ENCODE measurements at regions not wholly inside any gene's neighbourhood (a gene's known extent, or its start where the extent isn't known, plus 50 kb on each side); places are given as distances from the start of the nearest gene placed in this dataset.
"Not testable (repeated sequence)": the region's sequence is repeated elsewhere in the genome, so short reads cannot be mapped to it uniquely, and the experiment has no call there.

DNA sequence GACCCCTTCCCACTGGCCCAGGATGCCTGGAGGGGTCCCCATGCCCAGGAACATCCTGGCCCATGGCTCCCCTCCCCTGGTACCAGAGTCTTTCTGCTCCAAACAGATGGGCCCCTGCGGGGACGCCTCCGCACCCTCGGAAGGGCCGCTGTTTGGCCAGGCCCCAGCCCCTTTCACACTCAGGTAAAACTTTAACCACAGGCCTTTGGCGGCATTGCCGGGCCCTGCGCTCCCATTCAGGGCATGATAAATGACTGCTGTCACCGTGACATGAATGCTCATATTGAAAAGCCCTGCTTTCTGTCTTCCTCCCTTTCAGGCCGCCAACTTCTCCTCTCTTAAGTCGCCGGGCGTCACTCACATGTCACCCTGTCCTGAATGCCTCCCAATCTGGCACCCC is 141.5 kb upstream of the TOP1 start:
- H3K9ac ChIP-seq (ENCODE audit: insufficient read depth in 1 of 2, low read length in 2 of 2), result no peak overlapping the region
- H3K9me3 ChIP-seq (ENCODE audit: control insufficient read depth in 4 of 4, insufficient read depth in 3 of 4, low read length in 3 of 4), result no peaks in the 10 kb centered on the region
- TF ChIP-seq, protein P1, sequence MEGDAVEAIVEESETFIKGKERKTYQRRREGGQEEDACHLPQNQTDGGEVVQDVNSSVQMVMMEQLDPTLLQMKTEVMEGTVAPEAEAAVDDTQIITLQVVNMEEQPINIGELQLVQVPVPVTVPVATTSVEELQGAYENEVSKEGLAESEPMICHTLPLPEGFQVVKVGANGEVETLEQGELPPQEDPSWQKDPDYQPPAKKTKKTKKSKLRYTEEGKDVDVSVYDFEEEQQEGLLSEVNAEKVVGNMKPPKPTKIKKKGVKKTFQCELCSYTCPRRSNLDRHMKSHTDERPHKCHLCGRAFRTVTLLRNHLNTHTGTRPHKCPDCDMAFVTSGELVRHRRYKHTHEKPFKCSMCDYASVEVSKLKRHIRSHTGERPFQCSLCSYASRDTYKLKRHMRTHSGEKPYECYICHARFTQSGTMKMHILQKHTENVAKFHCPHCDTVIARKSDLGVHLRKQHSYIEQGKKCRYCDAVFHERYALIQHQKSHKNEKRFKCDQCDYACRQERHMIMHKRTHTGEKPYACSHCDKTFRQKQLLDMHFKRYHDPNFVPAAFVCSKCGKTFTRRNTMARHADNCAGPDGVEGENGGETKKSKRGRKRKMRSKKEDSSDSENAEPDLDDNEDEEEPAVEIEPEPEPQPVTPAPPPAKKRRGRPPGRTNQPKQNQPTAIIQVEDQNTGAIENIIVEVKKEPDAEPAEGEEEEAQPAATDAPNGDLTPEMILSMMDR (IDR thresholded peaks at IDR 0.05; ENCODE audit: control extremely low read depth, extremely low read depth), result no peak
- H3K36me3 ChIP-seq (ENCODE audit: control insufficient read depth in 4 of 4, insufficient read depth in 4 of 4, low read length in 4 of 4), result no peaks in the 10 kb centered on the region
- no peaks in the 10 kb centered on the region for H3K27me3 ChIP-seq (ENCODE audit: control insufficient read depth in 3 of 3, insufficient read depth in 3 of 3, low read length in 2 of 3)
- WGBS, 2 donors, result 54 to 59% methylated on average over 13 of the region's 13 CpGs
- DNase-seq (no peak), ATAC-seq (ENCODE audit: insufficient read depth, low FRiP score) (no peak)
- H3K4me1 ChIP-seq (ENCODE audit: control insufficient read depth in 5 of 5, insufficient read depth in 5 of 5, low read length in 5 of 5), result peaks cover 0 to 1% (median 0%) of the 10 kb centered on the region in 5 donors
- H3K4me3 ChIP-seq, result no peak overlapping the region
- no peak overlapping the region for H3K27ac ChIP-seq (ENCODE audit: low read depth in 1 of 2, low read length in 1 of 2)

- 88% methylated on average over 3 of the region's 3 CpGs for WGBS, 2 donors
- not testable (repeated sequence) for H3K4me3 ChIP-seq
Measured at GRCh38 chr20:40889266-40889665, 139.4 kb upstream of the TOP1 start.

DNA sequence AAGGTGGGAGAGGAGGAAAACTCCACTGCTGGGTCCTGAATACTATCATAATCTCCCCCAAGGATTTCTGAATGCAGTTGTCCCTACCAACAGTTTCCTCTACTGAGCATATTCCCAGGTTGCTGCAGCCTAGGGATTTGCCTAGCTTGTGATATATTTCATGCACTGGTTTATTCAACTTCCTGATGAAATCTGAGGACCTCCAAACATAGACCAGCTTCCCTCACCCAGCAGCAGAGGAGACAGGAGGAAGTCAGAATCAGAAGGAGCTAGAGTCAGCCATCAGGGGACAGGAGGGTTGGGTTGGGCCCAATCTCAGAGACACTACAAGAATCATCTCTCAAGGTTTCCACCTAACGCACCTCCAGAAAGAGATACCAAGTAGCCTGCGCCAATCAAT is 138.4 kb upstream of the TOP1 start:
- TF ChIP-seq, protein P1 (IDR thresholded peaks at IDR 0.05; ENCODE audit: control extremely low read depth, extremely low read depth), result no peak

More at GRCh38 chr20:40889266-40889665, 139.4 kb upstream of the TOP1 start:
- not testable (repeated sequence) for ATAC-seq (ENCODE audit: insufficient read depth, low FRiP score); DNase-seq; H3K36me3 ChIP-seq (ENCODE audit: control insufficient read depth in 4 of 4, insufficient read depth in 4 of 4, low read length in 4 of 4); H3K27me3 ChIP-seq (ENCODE audit: control insufficient read depth in 3 of 3, insufficient read depth in 3 of 3, low read length in 2 of 3); H3K9ac ChIP-seq (ENCODE audit: insufficient read depth in 1 of 2, low read length in 2 of 2); H3K9me3 ChIP-seq (ENCODE audit: control insufficient read depth in 4 of 4, insufficient read depth in 3 of 4, low read length in 3 of 4); H3K27ac ChIP-seq (ENCODE audit: low read depth in 1 of 2, low read length in 1 of 2); H3K4me1 ChIP-seq (ENCODE audit: control insufficient read depth in 5 of 5, insufficient read depth in 5 of 5, low read length in 5 of 5)

GRCh38 chr20:40890635-40891034 is 138.0 kb upstream of the TOP1 start:
- Histone ChIP-seq H3K9ac (ENCODE audit: insufficient read depth in 1 of 2, low read length in 2 of 2) (no peak overlapping the region), H3K27me3 (ENCODE audit: control insufficient read depth in 3 of 3, insufficient read depth in 3 of 3, low read length in 2 of 3) (no peaks in the 10 kb centered on the region), H3K27ac (ENCODE audit: low read depth in 1 of 2, low read length in 1 of 2) (no peak overlapping the region), H3K4me1 (ENCODE audit: control insufficient read depth in 5 of 5, insufficient read depth in 5 of 5, low read length in 5 of 5) (peaks cover 0 to 2% (median 0%) of the 10 kb centered on the region in 5 donors), H3K36me3 (ENCODE audit: control insufficient read depth in 4 of 4, insufficient read depth in 4 of 4, low read length in 4 of 4) (no peaks in the 10 kb centered on the region), H3K4me3 (no peak overlapping the region), H3K9me3 (ENCODE audit: control insufficient read depth in 4 of 4, insufficient read depth in 3 of 4, low read length in 3 of 4) (no peaks in the 10 kb centered on the region)
- no peak for DNase-seq
- TF ChIP-seq, protein P1 (IDR thresholded peaks at IDR 0.05; ENCODE audit: control extremely low read depth, extremely low read depth), result no peak
- ATAC-seq (ENCODE audit: insufficient read depth, low FRiP score), result no peak

More for the DNA sequence above, 138.4 kb upstream of the TOP1 start:
- Histone ChIP-seq H3K4me3 (no peak overlapping the region), H3K4me1 (ENCODE audit: control insufficient read depth in 5 of 5, insufficient read depth in 5 of 5, low read length in 5 of 5) (no peaks in the 10 kb centered on the region), H3K9ac (ENCODE audit: insufficient read depth in 1 of 2, low read length in 2 of 2) (no peak overlapping the region), H3K27ac (ENCODE audit: low read depth in 1 of 2, low read length in 1 of 2) (no peak overlapping the region), H3K9me3 (ENCODE audit: control insufficient read depth in 4 of 4, insufficient read depth in 3 of 4, low read length in 3 of 4) (no peaks in the 10 kb centered on the region), H3K36me3 (ENCODE audit: control insufficient read depth in 4 of 4, insufficient read depth in 4 of 4, low read length in 4 of 4) (no peaks in the 10 kb centered on the region), H3K27me3 (ENCODE audit: control insufficient read depth in 3 of 3, insufficient read depth in 3 of 3, low read length in 2 of 3) (no peaks in the 10 kb centered on the region)
- no peak for ATAC-seq (ENCODE audit: insufficient read depth, low FRiP score)
- no peak for DNase-seq
- WGBS, 2 donors, result 97 to 100% methylated on average over 2 of the region's 2 CpGs
